SK-N-SH (cell line): ENCODE measurements at regions not wholly inside any gene's neighbourhood (a gene's known extent, or its start where the extent isn't known, plus 50 kb on each side); places are given as distances from the start of the nearest gene placed in this dataset.

ENCODE experiments used
- CTCF ChIA-PET: fragments of 300-600, 350-600 bp; formaldehyde crosslinking; extraction: SDS; loops from one replicate; lab custom pipeline; 2021; lab: Yijun Ruan, JAX
- POLR2A ChIA-PET: fragments of 350-600 bp; sonication (Branson Sonifier 250); formaldehyde crosslinking; extraction: SDS; loops from one replicate; lab custom pipeline; 2020; ENCODE audit warnings: antibody characterized with exemption, inconsistent platforms; lab: Yijun Ruan, JAX
- DNase-seq: peaks from one replicate; pipeline ENCODE4 v3.0.0; 2012
- H2AFZ ChIP-seq: fragments of 200-600 bp; sonication (generic); 2 replicates; pipeline ENCODE4 v1.8.1; 2016; ENCODE audit warnings: antibody characterized with exemption, mild to moderate bottlenecking, low read depth
- H3F3A ChIP-seq: fragments of 200-600 bp; sonication (generic); replicated peaks from 2 replicates; pipeline ENCODE3; 2016; ENCODE audit warnings: antibody characterized with exemption, mild to moderate bottlenecking; ENCODE audit not compliant: insufficient read depth
- H3K27ac ChIP-seq, 2 experiments: fragments of 200-500 bp in 1 of 2; fragments of 200-600 bp in 1 of 2; sonication (Bioruptor generic) in 1 of 2; sonication (generic), shearing (Covaris generic) in 1 of 2; 2 replicates each; pipeline versions ENCODE4 v1.5.1 to v1.6.1; 2014 to 2016; ENCODE audit warnings: low read depth in 2 of 2, inconsistent platforms in 1 of 2, low read length in 1 of 2, mild to moderate bottlenecking in 1 of 2, mixed read lengths in 1 of 2
- H3K27me3 ChIP-seq: fragments of 200-600 bp; sonication (generic), shearing (Covaris generic); 2 replicates; pipeline ENCODE4 v1.6.1; 2016; ENCODE audit warnings: mixed run types; ENCODE audit not compliant: insufficient read depth
- H3K36me3 ChIP-seq, 2 experiments: fragments of 200-500 bp in 1 of 2; fragments of 200-600 bp in 1 of 2; sonication (Bioruptor generic) in 1 of 2; sonication (generic) in 1 of 2; replicated peaks in 1 of 2; 2 replicates each; pipeline versions ENCODE3 to v1.5.1; 2014 to 2016; ENCODE audit warnings: low read length in 1 of 2, mild to moderate bottlenecking in 1 of 2; ENCODE audit not compliant: insufficient read depth in 2 of 2, control insufficient read depth in 1 of 2
- H3K4me1 ChIP-seq, 2 experiments: fragments of 200-500 bp in 1 of 2; fragments of 200-600 bp in 1 of 2; sonication (Bioruptor generic) in 1 of 2; sonication (generic), shearing (Covaris generic) in 1 of 2; 2 replicates each; pipeline versions ENCODE4 v1.5.1 to v1.6.1; 2014 to 2016; ENCODE audit warnings: low read depth in 1 of 2, low read length in 1 of 2, mixed run types in 1 of 2; ENCODE audit not compliant: insufficient read depth in 2 of 2, control insufficient read depth in 1 of 2
- H3K4me2 ChIP-seq: fragments of 200-600 bp; sonication (generic), shearing (Covaris generic); 2 replicates; pipeline ENCODE4 v1.6.1; 2017; ENCODE audit warnings: mixed run types
- H3K4me3 ChIP-seq, 2 experiments: fragments of 200-500 bp in 1 of 2; fragments of 200-600 bp in 1 of 2; sonication (Bioruptor generic) in 1 of 2; sonication (generic), shearing (Covaris generic) in 1 of 2; 2 replicates each; pipeline versions ENCODE4 v1.5.1 to v1.8.1; 2014 to 2016; ENCODE audit warnings: low read depth in 2 of 2, inconsistent platforms in 1 of 2, low read length in 1 of 2, mild to moderate bottlenecking in 1 of 2, mixed read lengths in 1 of 2, moderate library complexity in 1 of 2
- H3K79me2 ChIP-seq: fragments of 200-600 bp; sonication (generic); 2 replicates; pipeline ENCODE4 v1.8.1; 2017; ENCODE audit warnings: mild to moderate bottlenecking; ENCODE audit not compliant: insufficient read depth
- H3K9ac ChIP-seq: fragments of 200-600 bp; sonication (generic); 2 replicates; pipeline ENCODE4 v1.6.1; 2017; ENCODE audit warnings: mixed run types
- H3K9me2 ChIP-seq: fragments of 200-600 bp; sonication (generic); 2 replicates; pipeline ENCODE4 v1.6.1; 2017; ENCODE audit warnings: mixed run types
- H3K9me3 ChIP-seq: fragments of 200-600 bp; sonication (generic); 2 replicates; pipeline ENCODE4 v1.6.1; 2017; ENCODE audit warnings: mixed run types, mild to moderate bottlenecking, moderate library complexity
- H4K20me1 ChIP-seq: fragments of 200-600 bp; sonication (generic); 2 replicates; pipeline ENCODE4 v1.6.1; 2017; ENCODE audit warnings: mild to moderate bottlenecking, mixed run types; ENCODE audit not compliant: insufficient read depth
- ELF1 ChIP-seq: IDR thresholded peaks from 2 replicates; pipeline ENCODE4 v1.4.0; 2012
- EZH2phosphoT487 ChIP-seq: fragments of 200-600 bp; sonication (generic); IDR thresholded peaks from 2 replicates; pipeline ENCODE4 v1.6.1; 2017; ENCODE audit warnings: low read depth, mixed run types, mild to moderate bottlenecking, antibody characterized with exemption, moderate library complexity, borderline replicate concordance
- FOXJ3 ChIP-seq: sonication (generic); formaldehyde crosslinking; IDR thresholded peaks from 2 replicates; pipeline ENCODE4 v1.5.1; 2020; ENCODE audit warnings: mild to moderate bottlenecking, missing genetic modification reagents
- FOXM1 ChIP-seq: IDR thresholded peaks from 2 replicates; pipeline ENCODE4 v1.4.0; 2012; ENCODE audit warnings: low read depth, mild to moderate bottlenecking
- GATA2 ChIP-seq: sonication (generic); formaldehyde crosslinking; IDR thresholded peaks from 2 replicates; pipeline ENCODE4 v1.5.0; 2020; ENCODE audit warnings: mild to moderate bottlenecking, missing genetic modification reagents
- NFIC ChIP-seq: IDR thresholded peaks from 2 replicates; pipeline ENCODE4 v1.4.0; 2012; ENCODE audit warnings: borderline replicate concordance
- NRF1 ChIP-seq: IDR thresholded peaks from 2 replicates; pipeline ENCODE4 v1.6.1; 2012; ENCODE audit warnings: low read depth, mild to moderate bottlenecking, low read length
- POLR2AphosphoS5 ChIP-seq: IDR thresholded peaks from 2 replicates; pipeline ENCODE4 v1.6.1; 2012; ENCODE audit warnings: low read depth, low read length
- REST ChIP-seq: IDR thresholded peaks from 2 replicates; pipeline ENCODE4 v1.6.1; 2012; ENCODE audit warnings: mild to moderate bottlenecking, low read depth, low read length, moderate library complexity
- TCF12 ChIP-seq: IDR thresholded peaks from 2 replicates; pipeline ENCODE4 v1.4.0; 2012
- TEAD4 ChIP-seq: IDR thresholded peaks from 2 replicates; pipeline ENCODE4 v1.4.0; 2012; ENCODE audit warnings: mild to moderate bottlenecking, borderline replicate concordance; ENCODE audit not compliant: insufficient read depth
- USF1 ChIP-seq: IDR thresholded peaks from 2 replicates; pipeline ENCODE4 v1.4.0; 2012; ENCODE audit warnings: low read depth, borderline replicate concordance
- USF2 ChIP-seq: fragments of 150-350 bp; IDR thresholded peaks from 2 replicates; pipeline ENCODE4 v1.6.1; 2017; ENCODE audit warnings: antibody characterized with exemption, low read length, low read depth, borderline replicate concordance
- YY1 ChIP-seq: IDR thresholded peaks from 2 replicates; pipeline ENCODE4 v1.4.0; 2012; ENCODE audit warnings: low read depth, mild to moderate bottlenecking
- ZBTB33 ChIP-seq: IDR thresholded peaks from 2 replicates; pipeline ENCODE4 v1.4.0; 2012; ENCODE audit warnings: low read depth, borderline replicate concordance
- WGBS: methylation state at CpG from one replicate; pipeline ENCODE4 v1.1.6; 2017; ENCODE audit warnings: low lambda C conversion rate; 5-methylcytosine and 5-hydroxymethylcytosine counted together

GRCh38 chr17:5881849-5882248, 188.3 kb upstream of the WSCD1 start:
- H3F3A ChIP-seq = no peaks in the 10 kb centered on the region
- no peak overlapping the region for H3K4me2 ChIP-seq
- ChIA-PET CTCF (no interaction called here), POLR2A (no interaction called here)
- H3K9me3 ChIP-seq = no peaks in the 10 kb centered on the region
- no peak overlapping the region for H3K27ac ChIP-seq
- H3K9ac ChIP-seq = no peak overlapping the region
- 20% methylated on average over 5 of the region's 6 CpGs for WGBS
- no peak for TF ChIP-seq NFIC
- no peaks in the 10 kb centered on the region for H4K20me1 ChIP-seq
- H3K9me2 ChIP-seq = no peaks in the 10 kb centered on the region
- no peaks in the 10 kb centered on the region for H3K79me2 ChIP-seq
- peaks cover 29% of the 10 kb centered on the region for H3K27me3 ChIP-seq
- H3K36me3 ChIP-seq = no peaks in the 10 kb centered on the region
- DNase-seq = no peak
- no peaks in the 10 kb centered on the region for H3K4me1 ChIP-seq
- no peak overlapping the region for H3K4me3 ChIP-seq
- H2AFZ ChIP-seq = no peak overlapping the region

GRCh38 chr17:5883775-5884665, 186.2 kb upstream of the WSCD1 start:
- Histone ChIP-seq H3K36me3 (no peaks in the 10 kb centered on the region), H3K79me2 (no peaks in the 10 kb centered on the region), H3K27ac (no peak overlapping the region), H3K9ac (no peak overlapping the region), H3K4me3 (no peak overlapping the region), H3K4me1 (no peaks in the 10 kb centered on the region), H3K27me3 (peaks cover 7% of the 10 kb centered on the region), H3K9me3 (no peaks in the 10 kb centered on the region), H3K4me2 (no peak overlapping the region), H2AFZ (no peak overlapping the region), H3K9me2 (no peaks in the 10 kb centered on the region), H4K20me1 (no peaks in the 10 kb centered on the region), H3F3A (no peaks in the 10 kb centered on the region)
- ChIA-PET POLR2A (no interaction called here), CTCF (no interaction called here)
- WGBS = 8% methylated on average over 13 of the region's 13 CpGs
- no peak for DNase-seq
- TF ChIP-seq GATA2 = no peak
- TF ChIP-seq TCF12 = no peak
- no peak for TF ChIP-seq ZBTB33
- no peak for TF ChIP-seq POLR2AphosphoS5
- no peak for TF ChIP-seq FOXM1
- no peak for TF ChIP-seq REST
- no peak for TF ChIP-seq TEAD4
- TF ChIP-seq USF2 = no peak
- TF ChIP-seq USF1 = no peak
- TF ChIP-seq EZH2phosphoT487 = no peak
- TF ChIP-seq NRF1 = no peak
- no peak for TF ChIP-seq ELF1
- TF ChIP-seq YY1 = no peak
- TF ChIP-seq FOXJ3 (CRISPR knock-in tag) = no peak
